GM12872 (cell line): ENCODE measurements at regions not wholly inside any gene's neighbourhood (a gene's known extent, or its start where the extent isn't known, plus 50 kb on each side); places are given as distances from the start of the nearest gene placed in this dataset.

Experiments used
- CTCF ChIP-seq: IDR thresholded peaks from 3 replicates; pipeline ENCODE4 v1.5.1; 2011; ENCODE audit warnings: low read depth, mild to moderate bottlenecking, low read length, moderate library complexity; ENCODE audit not compliant: insufficient read depth

- no peak for TF ChIP-seq CTCF
Observed at GRCh38 chr20:60121903-60122302, 163.7 kb downstream of the CDH26 start.

- TF ChIP-seq CTCF: no peak
Observed at GRCh38 chr20:60122671-60123070, 164.4 kb downstream of the CDH26 start.

GRCh38 chr20:60123096-60123495 is 164.9 kb downstream of the CDH26 start:
- TF ChIP-seq CTCF: no peak

- TF ChIP-seq CTCF: no peak
Observed at GRCh38 chr20:60123652-60124051, 165.4 kb downstream of the CDH26 start.

- no peak for TF ChIP-seq CTCF
Observed at GRCh38 chr20:60124776-60125381, 166.7 kb downstream of the CDH26 start.

GRCh38 chr20:60125513-60125912 is 167.3 kb downstream of the CDH26 start:
- no peak for TF ChIP-seq CTCF

- TF ChIP-seq CTCF: no peak
Observed at GRCh38 chr20:60126975-60127374, 168.8 kb downstream of the CDH26 start.
